Esophagus mucosa (tissue), 1 donor: ENCODE measurements at regions not wholly inside any gene's neighbourhood (a gene's known extent, or its start where the extent isn't known, plus 50 kb on each side); places are given as distances from the start of the nearest gene placed in this dataset.
"Not testable (repeated sequence)": the region's sequence is repeated elsewhere in the genome, so short reads cannot be mapped to it uniquely, and the experiment has no call there.

Experiments used
- ATAC-seq: fragments of 200-7000 bp; cut with Tn5 transposase; one replicate; pipeline ENCODE4 v1.9.1; 2020
- donor health status: DM: yes; HTN: yes; CAD: no.

- no peak for ATAC-seq
Observed at GRCh38 chr9:90741036-90741435, 60.6 kb upstream of the SYK start.

DNA sequence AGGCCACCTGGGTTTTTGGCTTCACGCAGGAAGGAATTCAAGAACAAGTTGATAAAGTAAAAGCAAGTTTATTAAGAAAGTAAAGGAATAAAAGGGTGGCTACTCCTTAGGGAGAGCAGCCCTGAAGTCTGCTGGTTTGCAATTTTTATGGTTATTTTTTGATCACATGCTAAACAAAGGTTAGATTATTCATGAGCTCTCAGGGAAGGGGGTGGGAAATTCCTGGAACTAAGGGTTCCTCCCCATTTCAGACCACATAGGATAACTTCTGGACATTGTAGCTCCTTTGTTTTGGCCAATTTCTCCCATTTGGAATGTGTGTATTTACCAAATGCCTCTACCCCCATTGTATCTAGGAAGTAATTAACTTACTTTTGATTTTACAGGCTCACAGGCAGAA lies 63.9 kb upstream of the SYK start:
- ATAC-seq = no peak

- ATAC-seq = no peak
Observed at GRCh38 chr9:90735952-90736351, 65.7 kb upstream of the SYK start.

DNA sequence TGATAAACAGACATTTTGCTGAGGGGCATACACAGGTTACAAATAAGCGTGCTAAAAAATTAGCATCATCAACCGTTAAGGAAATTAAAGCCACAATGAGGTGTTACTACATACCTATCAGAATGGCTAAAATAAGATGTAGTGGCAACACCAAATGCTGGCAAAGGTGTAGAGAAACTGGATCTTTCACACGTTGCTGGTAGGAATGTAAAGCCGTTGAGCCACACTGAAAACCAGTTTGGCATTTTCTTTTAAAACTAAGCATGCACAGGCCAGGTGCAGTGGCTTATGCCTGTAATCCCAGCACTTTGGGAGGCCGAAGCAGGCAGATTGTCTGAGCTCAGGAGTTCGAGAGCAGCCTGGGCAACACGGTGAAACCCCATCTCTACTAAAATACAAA lies 67.0 kb upstream of the SYK start:
- no peak for ATAC-seq

- ATAC-seq = no peak
Observed at GRCh38 chr9:90729351-90729750, 72.3 kb upstream of the SYK start.

GRCh38 chr9:90727488-90727887 lies 74.1 kb upstream of the SYK start:
- ATAC-seq = peak; percentile 51

GRCh38 chr9:90726215-90726614 lies 75.4 kb upstream of the SYK start:
- no peak for ATAC-seq

DNA sequence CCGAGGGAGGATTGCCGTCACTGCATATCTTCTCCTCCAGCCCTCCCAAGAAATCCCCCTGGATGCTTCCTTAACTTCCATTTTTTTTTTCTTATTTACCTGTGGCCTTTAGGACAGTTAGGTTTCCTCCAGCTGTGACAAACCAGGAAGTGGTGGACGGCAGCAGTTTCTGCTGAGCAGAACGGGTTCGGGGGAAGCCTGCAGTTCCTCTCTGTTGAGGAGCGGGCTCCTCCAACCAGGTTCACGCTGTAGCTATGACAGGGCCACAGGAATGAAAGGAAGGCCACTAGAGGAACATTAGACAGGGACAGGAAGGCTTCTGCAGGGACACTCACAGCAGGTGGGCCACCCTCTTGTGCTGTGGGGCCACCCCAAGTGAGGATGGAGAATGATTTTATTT lies 76.7 kb upstream of the SYK start:
- no peak for ATAC-seq

GRCh38 chr9:90724112-90724511 lies 77.5 kb upstream of the SYK start:
- no peak for ATAC-seq

GRCh38 chr9:90722071-90722470 lies 79.4 kb upstream of the DIRAS2 start:
- ATAC-seq = no peak

- no peak for ATAC-seq
Observed at GRCh38 chr9:90720621-90721265, 78.1 kb upstream of the DIRAS2 start.

GRCh38 chr9:90706230-90706629 lies 63.6 kb upstream of the DIRAS2 start:
- peak; percentile 94 for ATAC-seq

GRCh38 chr9:90702441-90702955 lies 59.9 kb upstream of the DIRAS2 start:
- no peak for ATAC-seq

DNA sequence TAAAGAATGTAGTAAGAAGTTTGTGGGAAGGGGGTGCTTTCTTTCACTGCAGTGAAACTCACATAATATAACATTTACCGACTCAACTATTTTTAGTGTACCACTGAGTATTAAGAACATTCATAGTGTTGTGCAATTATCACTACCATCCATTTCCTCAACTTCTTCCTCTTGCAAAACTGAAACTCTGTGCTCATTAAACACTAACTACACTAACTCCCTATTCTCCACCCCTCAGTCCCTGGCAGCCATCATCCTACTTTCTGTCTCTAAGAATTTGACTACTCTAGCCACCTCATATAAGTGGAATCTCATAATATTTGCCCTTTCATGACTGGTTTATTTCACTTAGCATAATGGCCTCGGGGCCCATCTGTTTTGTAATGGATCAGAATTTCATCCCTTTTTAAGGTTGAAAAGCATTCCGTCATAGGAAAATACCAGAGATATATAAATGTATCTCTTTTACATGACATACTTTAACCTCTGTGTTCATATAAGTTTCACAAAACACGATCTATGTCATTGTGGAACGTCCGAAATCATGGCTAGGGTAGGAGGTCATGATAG lies 56.3 kb upstream of the DIRAS2 start:
- ATAC-seq = peak; percentile 52

DNA sequence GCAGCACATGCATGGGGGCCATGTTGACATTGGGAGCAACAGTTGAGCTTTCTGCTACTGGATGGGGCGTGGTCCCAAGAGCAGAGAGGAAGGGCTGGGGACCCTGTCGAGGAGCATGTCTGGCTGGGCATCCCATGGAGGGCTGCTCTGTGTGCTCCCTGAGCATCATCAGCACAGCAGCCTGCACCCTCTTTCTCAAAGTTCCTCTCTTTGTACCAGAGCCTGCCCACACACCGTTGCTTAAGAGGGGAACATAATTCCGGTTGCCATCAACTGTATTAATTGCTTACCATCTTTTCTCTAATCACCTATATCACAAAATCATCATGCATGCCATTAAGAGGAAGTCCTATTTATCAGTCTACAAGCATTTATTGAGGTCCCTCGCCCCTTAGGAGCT lies 55.2 kb upstream of the DIRAS2 start:
- no peak for ATAC-seq

DNA sequence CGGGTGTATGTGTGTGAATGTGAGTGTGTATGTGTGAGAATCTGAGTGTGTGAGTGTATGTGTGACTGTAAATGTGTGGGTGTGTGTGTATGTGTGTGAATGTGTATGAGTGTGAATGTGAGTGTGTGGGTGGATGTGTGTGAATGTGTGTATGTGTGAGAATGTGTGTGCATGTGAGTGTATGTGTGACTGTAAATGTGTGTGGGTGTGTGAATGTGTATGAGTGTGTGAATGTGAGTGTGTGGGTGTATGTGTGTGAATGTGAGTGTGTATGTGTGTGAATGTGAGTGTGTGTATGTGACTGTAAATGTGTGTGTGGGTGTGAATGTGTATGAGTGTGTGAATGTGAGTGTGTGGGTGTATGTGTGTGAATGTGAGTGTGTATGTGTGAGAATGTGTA lies 51.6 kb upstream of the DIRAS2 start:
- ATAC-seq = not testable (repeated sequence)
